ENCODE measurements at regions not wholly inside any gene's neighbourhood (a gene's known extent, or its start where the extent isn't known, plus 50 kb on each side); places are given as distances from the start of the nearest gene placed in this dataset.

DNA sequence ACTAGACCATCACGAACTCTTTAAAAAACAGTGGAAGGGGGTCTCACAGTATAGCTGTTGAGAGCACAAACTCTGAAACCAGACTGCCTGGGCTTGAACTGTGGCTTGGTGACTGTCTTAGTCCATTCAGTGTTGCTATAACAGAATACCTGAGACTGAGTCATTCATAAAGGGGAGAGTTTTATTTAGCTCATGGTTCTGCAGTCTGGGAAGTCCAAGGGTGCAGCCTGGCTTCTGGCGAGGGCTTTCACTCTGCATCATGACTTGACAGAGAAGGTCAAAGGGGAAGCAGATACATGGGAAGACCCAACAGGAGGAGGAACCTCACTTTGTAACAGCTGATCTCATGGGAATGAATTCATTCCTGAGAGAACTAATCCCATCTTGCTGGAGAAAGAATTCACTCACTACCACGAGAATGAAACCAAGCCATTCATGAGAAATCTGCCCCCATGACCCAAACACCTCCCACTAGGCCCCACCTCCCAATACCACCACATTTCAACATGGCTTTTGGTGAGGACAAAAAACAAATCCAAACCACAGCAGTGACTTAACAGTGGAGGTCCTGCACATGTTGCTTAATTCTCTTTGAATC lies 116.7 kb upstream of the STOX2 start:
- no peak for ATAC-seq

DNA sequence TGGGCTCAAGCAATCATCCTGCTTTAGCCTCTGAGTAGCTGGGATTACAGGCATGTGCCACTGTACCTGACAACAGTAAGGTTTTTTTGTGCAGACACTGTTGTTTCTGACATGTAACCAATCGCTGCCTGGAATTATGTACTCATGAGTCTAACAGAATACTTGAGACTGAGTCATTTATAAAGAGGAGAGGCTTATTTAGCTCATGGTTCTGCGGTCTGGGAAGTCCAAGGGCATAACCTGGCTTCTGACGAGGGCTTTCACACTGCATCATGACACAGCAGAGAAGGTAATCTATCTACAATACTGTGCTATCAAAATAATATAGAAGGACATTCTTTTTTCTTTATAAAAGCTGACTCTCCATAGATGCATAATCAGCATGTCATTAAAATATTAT lies 115.5 kb upstream of the STOX2 start:
- intact Hi-C loops (cut with DNase I) = no loop called here
- Histone ChIP-seq H3K27ac (no peak overlapping the region), H3K9me3 (no peaks in the 10 kb centered on the region), H3K4me3 (no peak overlapping the region), H3K4me1 (no peaks in the 10 kb centered on the region), H3K27me3 (no peaks in the 10 kb centered on the region), H3K36me3 (no peaks in the 10 kb centered on the region)
- ATAC-seq = no peak
- WGBS (ENCODE audit: insufficient coverage, low coverage, low lambda C conversion rate, missing lambda C conversion rate) = 86% methylated on average over 3 of the region's 3 CpGs
- no peak for DNase-seq
- TF ChIP-seq CTCF (IDR thresholded peaks at IDR 0.05) (no peak), POLR2A (IDR thresholded peaks at IDR 0.05) (no peak)

More for the DNA sequence above, 116.7 kb upstream of the STOX2 start:
- H3K4me3 ChIP-seq = no peak overlapping the region
- no peak for TF ChIP-seq POLR2A (IDR thresholded peaks at IDR 0.05)
- no peak for TF ChIP-seq CTCF (IDR thresholded peaks at IDR 0.05)
- no peaks in the 10 kb centered on the region for H3K27me3 ChIP-seq
- no peak overlapping the region for H3K27ac ChIP-seq
- H3K4me1 ChIP-seq = no peaks in the 10 kb centered on the region
- DNase-seq = no peak
- H3K36me3 ChIP-seq = no peaks in the 10 kb centered on the region
- WGBS (ENCODE audit: insufficient coverage, low coverage, low lambda C conversion rate, missing lambda C conversion rate) = 37% methylated on average over 2 of the region's 3 CpGs
- intact Hi-C loops (cut with DNase I) = no loop called here
- H3K9me3 ChIP-seq = no peaks in the 10 kb centered on the region

DNA sequence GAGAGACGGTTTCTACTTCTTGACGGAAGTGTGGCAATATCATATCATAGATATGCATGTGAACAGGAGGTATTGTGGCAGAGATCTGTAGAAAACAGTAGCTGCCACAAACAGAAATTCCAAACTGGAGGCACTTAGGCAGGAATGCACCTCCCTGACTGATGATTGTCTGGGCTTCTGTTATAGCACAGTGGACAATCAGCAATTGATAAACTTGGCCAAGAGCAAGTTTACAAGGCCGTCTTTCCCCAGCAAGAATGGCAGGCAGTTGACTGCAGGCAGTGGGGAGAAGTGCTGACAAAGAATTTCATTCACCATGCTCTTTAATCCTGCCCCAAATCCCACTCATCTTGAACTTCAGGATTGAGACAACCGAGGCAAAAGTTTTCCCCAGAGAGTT lies 114.4 kb upstream of the STOX2 start:
- H3K9me3 ChIP-seq = no peaks in the 10 kb centered on the region
- ATAC-seq = no peak
- H3K36me3 ChIP-seq = no peaks in the 10 kb centered on the region
- no peak for TF ChIP-seq POLR2A (IDR thresholded peaks at IDR 0.05)
- TF ChIP-seq CTCF (IDR thresholded peaks at IDR 0.05) = no peak
- H3K4me3 ChIP-seq = no peak overlapping the region
- 47% methylated on average over 2 of the region's 4 CpGs for WGBS (ENCODE audit: insufficient coverage, low coverage, low lambda C conversion rate, missing lambda C conversion rate)
- intact Hi-C loops (cut with DNase I) = no loop called here
- H3K27ac ChIP-seq = no peak overlapping the region
- no peaks in the 10 kb centered on the region for H3K4me1 ChIP-seq
- H3K27me3 ChIP-seq = no peaks in the 10 kb centered on the region
- DNase-seq = no peak

- DNase-seq = peak in 2 of 3 donors; percentile 38 to 51
Measured at GRCh38 chr4:183797011-183797444, 108.1 kb upstream of the STOX2 start.

More at GRCh38 chr4:183797011-183797444, 108.1 kb upstream of the STOX2 start:
- TF ChIP-seq CTCF (IDR thresholded peaks at IDR 0.05) = no peak
- TF ChIP-seq POLR2A (IDR thresholded peaks at IDR 0.05) = no peak
- Histone ChIP-seq H3K4me1 (peaks cover 0 to 8% (median 0%) of the 10 kb centered on the region in 4 donors), H3K36me3 (no peaks in the 10 kb centered on the region), H3K27ac (peak overlapping the region in 2 of 3 donors; percentile 10 to 47), H3K27me3 (peaks cover 0 to 10% of the 10 kb centered on the region in 2 donors), H3K9me3 (no peaks in the 10 kb centered on the region), H3K4me3 (peak overlapping the region; percentile 42 to 53 (median 42))
- peak; percentile 63 to 73 (median 72) for ATAC-seq
- WGBS (ENCODE audit: insufficient coverage, low coverage, low lambda C conversion rate, missing lambda C conversion rate) = 3% methylated on average over 7 of the region's 39 CpGs
- intact Hi-C loops (cut with DNase I) = no loop called here

All from right lobe of liver (tissue), 6 donors.